HepG2 (cell line): ENCODE measurements at regions not wholly inside any gene's neighbourhood (a gene's known extent, or its start where the extent isn't known, plus 50 kb on each side); places are given as distances from the start of the nearest gene placed in this dataset.

ENCODE experiments used
- EP300 ChIP-seq, 3 experiments: sonication (generic) in 1 of 3; formaldehyde crosslinking in 1 of 3; IDR thresholded peaks; 2 replicates each; pipeline versions ENCODE4 v1.5.1 to v1.6.1; 2011 to 2020; ENCODE audit warnings: low read depth in 2 of 3, low read length in 2 of 3, borderline replicate concordance in 1 of 3, improper control_type of control experiment in 1 of 3, mild to moderate bottlenecking in 1 of 3, missing genetic modification reagents in 1 of 3, moderate library complexity in 1 of 3
- HNRNPL ChIP-seq: fragments of 200-400 bp; formaldehyde crosslinking; IDR thresholded peaks from 2 replicates; pipeline ENCODE4 v1.6.1; 2017; ENCODE audit warnings: mild to moderate bottlenecking, low read depth, low read length
- POLR2A ChIP-seq, 2 experiments: IDR thresholded peaks; 2 replicates each; pipeline ENCODE4 v1.6.1; 2011; ENCODE audit warnings: low read depth in 2 of 2, low read length in 2 of 2, mild to moderate bottlenecking in 1 of 2, moderate library complexity in 1 of 2; ENCODE audit not compliant: insufficient read depth in 1 of 2
- PTBP1 ChIP-seq: fragments of 200-400 bp; formaldehyde crosslinking; IDR thresholded peaks from 2 replicates; pipeline ENCODE4 v1.6.1; 2018; ENCODE audit warnings: low read length, low read depth; ENCODE audit not compliant: poor library complexity, severe bottlenecking
- ZBTB8A ChIP-seq: sonication (generic); formaldehyde crosslinking; IDR thresholded peaks from 2 replicates; pipeline ENCODE4 v1.4.0; 2020; ENCODE audit warnings: mild to moderate bottlenecking, low read depth, missing genetic modification reagents, borderline replicate concordance
- ZC3H13 ChIP-seq: sonication (generic); formaldehyde crosslinking; IDR thresholded peaks from 2 replicates; pipeline ENCODE4 v1.8.1; 2023; ENCODE audit warnings: mild to moderate bottlenecking, missing genetic modification reagents, moderate library complexity
- ZNF142 ChIP-seq: sonication (generic); formaldehyde crosslinking; IDR thresholded peaks from 2 replicates; pipeline ENCODE4 v1.4.0; 2020; ENCODE audit warnings: missing genetic modification reagents
- ZNF605 ChIP-seq: sonication (generic); formaldehyde crosslinking; IDR thresholded peaks from 2 replicates; pipeline ENCODE4 v1.8.0; 2022; ENCODE audit warnings: mild to moderate bottlenecking, missing genetic modification reagents
- ZNF607 ChIP-seq: sonication (generic); formaldehyde crosslinking; IDR thresholded peaks from 2 replicates; pipeline ENCODE4 v1.5.1; 2020; ENCODE audit warnings: missing genetic modification reagents, mild to moderate bottlenecking, borderline replicate concordance
- ZNF614 ChIP-seq: IDR thresholded peaks from 2 replicates; pipeline ENCODE4 v1.6.1; 2018; ENCODE audit warnings: missing biosample characterization, missing genetic modification reagents, inconsistent platforms, borderline replicate concordance

DNA sequence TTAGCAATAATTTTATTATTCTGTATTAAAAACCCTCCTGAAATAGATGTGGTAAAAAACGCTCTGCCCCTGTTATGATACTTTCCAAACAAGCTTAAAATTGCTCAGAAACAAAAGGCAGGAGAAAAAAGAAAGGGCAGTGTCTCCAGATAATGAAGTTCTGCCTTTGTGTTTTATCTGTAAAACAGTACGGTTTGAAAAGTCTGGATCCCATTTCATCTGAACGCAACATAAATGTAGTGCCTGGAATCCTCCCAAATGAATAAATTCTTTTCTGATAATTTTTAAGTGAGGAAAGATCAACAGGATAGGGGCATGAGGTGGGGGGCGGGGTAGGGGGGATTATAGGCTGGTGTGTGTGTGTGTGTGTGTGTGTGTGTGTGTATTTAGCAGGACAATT is 87.5 kb upstream of the SOX9 start (continued):
- TF ChIP-seq ZNF142 (CRISPR knock-in tag) (no peak), HNRNPL (no peak), ZC3H13 (CRISPR knock-in tag) (no peak), ZNF614 (no peak), EP300 (IDR thresholded peaks at IDR 0.05; ENCODE audit: low read depth in 2 of 2, low read length in 2 of 2) (no peak), EP300 (CRISPR knock-in tag; IDR thresholded peaks at IDR 0.05; ENCODE audit: borderline replicate concordance) (no peak), ZBTB8A (CRISPR knock-in tag) (no peak), POLR2A (IDR thresholded peaks at IDR 0.05; ENCODE audit: insufficient read depth in 1 of 2, low read depth in 2 of 2, low read length in 2 of 2) (no peak), PTBP1 (no peak), ZNF607 (CRISPR knock-in tag) (no peak), ZNF605 (CRISPR knock-in tag) (no peak)
